Activated CD8-positive, alpha-beta T cell treated with anti-CD3 and anti-CD28 coated beads, Interleukin-2, amount 10 ng/mL, durations not matched to agents 7 days and 5 days (primary cell): ENCODE measurements at regions not wholly inside any gene's neighbourhood (a gene's known extent, or its start where the extent isn't known, plus 50 kb on each side); places are given as distances from the start of the nearest gene placed in this dataset.

Source experiments
- ATAC-seq: fragments of 150-1000 bp; cut with Tn5 transposase; one replicate; pipeline ENCODE4 v1.10.0; 2021; ENCODE audit warnings: moderate library complexity
- CTCF ChIA-PET: fragments of 350-600 bp; sonication (Branson Sonifier 250); formaldehyde crosslinking; loops from one replicate; lab custom pipeline; 2021; ENCODE audit warnings: antibody characterized with exemption; lab: Charles Lee
- POLR2A ChIA-PET: fragments of 350-600 bp; sonication (Branson Sonifier 250); formaldehyde crosslinking; loops from one replicate; lab custom pipeline; 2021; ENCODE audit warnings: antibody characterized with exemption; lab: Charles Lee
- DNase-seq: peaks from one replicate; pipeline ENCODE4 v3.0.0-alpha.2; 2020
- H3K27ac Mint-ChIP-seq: one replicate; pipeline ENCODE4 v1.8.0; 2021; ENCODE audit warnings: mild to moderate bottlenecking, mixed read lengths
- H3K27me3 Mint-ChIP-seq: one replicate; pipeline ENCODE4 v1.8.0; 2021; ENCODE audit warnings: low read depth, mixed read lengths
- H3K36me3 Mint-ChIP-seq: one replicate; pipeline ENCODE4 v1.8.0; 2021; ENCODE audit warnings: low read depth, mixed read lengths
- H3K4me1 Mint-ChIP-seq: one replicate; pipeline ENCODE4 v1.8.0; 2021; ENCODE audit warnings: low read depth, mixed read lengths
- H3K4me3 Mint-ChIP-seq: one replicate; pipeline ENCODE4 v1.8.0; 2021; ENCODE audit warnings: mild to moderate bottlenecking, mixed read lengths
- H3K9me3 Mint-ChIP-seq: one replicate; pipeline ENCODE4 v1.8.0; 2022; ENCODE audit warnings: mixed read lengths; ENCODE audit not compliant: insufficient read depth

DNA sequence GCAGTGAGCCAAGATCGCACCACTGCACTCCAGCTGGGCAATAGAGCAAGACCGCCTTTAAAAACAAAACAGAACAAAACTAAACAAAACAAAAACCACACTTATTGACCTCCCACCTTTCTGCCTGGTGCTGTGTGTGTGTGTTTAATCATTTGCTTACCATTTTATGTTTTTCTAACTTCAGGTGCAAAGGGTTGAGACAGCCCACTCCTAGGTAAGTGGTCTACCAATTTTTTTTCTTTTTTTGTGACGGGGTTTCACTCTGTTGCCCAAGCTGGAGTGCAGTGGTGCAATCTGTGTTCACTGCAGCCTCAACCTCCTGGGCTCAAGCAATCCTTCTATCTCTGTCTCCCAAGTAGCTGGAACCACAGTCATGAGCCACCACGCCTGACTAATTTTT, 65.8 kb downstream of the SALL1 start:
- ATAC-seq (no peak), DNase-seq (no peak)
- no peaks in the 10 kb centered on the region for H3K4me1 Mint-ChIP-seq
- ChIA-PET CTCF (no interaction called here), POLR2A (no interaction called here)
- no peaks in the 10 kb centered on the region for H3K9me3 Mint-ChIP-seq
- no peaks in the 10 kb centered on the region for H3K27me3 Mint-ChIP-seq
- H3K36me3 Mint-ChIP-seq, result no peaks in the 10 kb centered on the region
- H3K4me3 Mint-ChIP-seq, result no peak overlapping the region
- no peak overlapping the region for H3K27ac Mint-ChIP-seq

DNA sequence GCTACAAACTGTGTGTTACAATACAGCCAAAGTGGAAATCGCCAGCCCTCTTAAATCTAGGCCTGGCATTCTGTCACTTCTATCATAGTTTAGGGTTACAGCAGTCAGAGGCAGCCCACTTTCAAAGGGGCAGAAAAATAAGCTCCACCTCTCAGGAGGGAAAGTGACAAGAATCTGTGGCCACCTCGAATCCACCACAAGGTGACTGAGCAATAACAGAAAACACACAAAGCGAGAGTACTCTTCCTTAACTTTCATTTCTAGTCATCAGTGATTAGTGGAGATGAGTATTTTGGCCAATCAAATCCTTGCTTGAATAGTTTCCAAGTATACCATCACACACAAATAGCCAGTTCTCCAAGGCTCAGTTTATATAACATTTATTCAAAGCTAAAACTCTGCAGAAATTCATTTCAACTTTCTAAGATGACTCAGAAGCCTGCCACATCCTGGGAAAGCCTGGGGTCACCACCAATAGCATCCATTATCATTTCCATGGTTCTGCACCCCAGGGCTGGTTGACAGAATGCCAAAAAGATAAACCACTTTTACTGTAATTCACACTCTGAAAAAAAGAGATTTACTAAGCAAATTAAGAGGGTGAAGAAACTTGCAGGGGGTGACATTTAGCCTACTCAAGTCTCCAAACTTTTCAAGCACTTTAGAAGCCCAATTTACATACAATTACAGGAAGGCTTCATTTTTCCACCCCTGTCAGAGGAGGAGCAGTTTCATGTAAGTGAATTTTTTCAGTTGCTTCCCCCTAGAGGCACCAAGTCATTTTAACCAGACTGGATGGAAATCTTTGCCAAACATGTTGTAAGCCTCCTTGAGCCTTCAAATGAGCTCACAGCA, 66.8 kb downstream of the SALL1 start:
- DNase-seq, result no peak
- Mint-ChIP-seq H3K4me1 (no peaks in the 10 kb centered on the region), H3K4me3 (no peak overlapping the region), H3K36me3 (no peaks in the 10 kb centered on the region), H3K27ac (no peak overlapping the region), H3K27me3 (no peaks in the 10 kb centered on the region), H3K9me3 (no peaks in the 10 kb centered on the region)
- ChIA-PET CTCF (no interaction called here), POLR2A (no interaction called here)
- no peak for ATAC-seq

DNA sequence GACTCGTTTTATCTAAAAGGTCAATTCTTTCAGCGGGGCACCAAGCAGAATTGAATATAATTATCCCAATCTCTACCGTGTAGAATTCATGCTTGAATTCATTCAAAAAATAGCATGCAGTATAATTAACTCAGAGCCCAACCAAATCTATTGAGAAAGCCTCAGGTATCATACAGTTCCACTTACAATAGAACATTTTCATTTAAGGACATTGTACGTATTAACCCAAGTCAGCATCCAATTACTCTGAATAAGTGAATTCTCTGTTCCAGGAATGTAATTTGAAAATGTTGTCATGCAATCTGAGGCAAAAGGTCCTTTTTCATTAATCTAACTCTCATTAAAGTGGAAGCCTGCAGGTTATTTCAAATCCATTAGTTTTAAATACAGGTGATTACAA, 78.5 kb downstream of the SALL1 start:
- ATAC-seq (no peak), DNase-seq (no peak)
- Mint-ChIP-seq H3K27ac (no peak overlapping the region), H3K27me3 (no peaks in the 10 kb centered on the region), H3K36me3 (no peaks in the 10 kb centered on the region), H3K4me1 (no peaks in the 10 kb centered on the region), H3K9me3 (no peaks in the 10 kb centered on the region), H3K4me3 (no peak overlapping the region)
- POLR2A ChIA-PET, result no interaction called here
- CTCF ChIA-PET, result no interaction called here

DNA sequence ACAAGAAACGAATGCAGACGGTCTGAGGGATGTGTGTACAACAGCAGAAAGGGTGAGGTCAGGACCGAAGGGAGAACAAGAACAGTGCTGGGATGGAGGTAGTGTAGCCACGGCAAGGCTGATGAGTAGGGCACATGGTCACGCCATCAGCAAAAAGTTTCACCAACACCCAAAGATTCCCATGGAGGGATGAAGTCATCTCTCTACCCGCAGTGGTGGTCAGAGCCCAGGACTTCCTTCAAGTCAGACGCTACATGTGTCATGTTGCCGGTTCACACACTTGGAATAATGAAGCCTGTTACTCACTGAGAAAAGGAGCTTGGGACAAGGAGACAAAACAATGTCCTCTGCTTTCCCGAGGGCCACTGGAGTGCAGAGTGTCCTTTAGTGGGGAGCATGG, 79.7 kb downstream of the SALL1 start:
- no peaks in the 10 kb centered on the region for H3K27me3 Mint-ChIP-seq
- ChIA-PET CTCF (no interaction called here), POLR2A (no interaction called here)
- no peak for ATAC-seq
- H3K4me1 Mint-ChIP-seq, result no peaks in the 10 kb centered on the region
- no peaks in the 10 kb centered on the region for H3K9me3 Mint-ChIP-seq
- H3K27ac Mint-ChIP-seq, result no peak overlapping the region
- no peaks in the 10 kb centered on the region for H3K36me3 Mint-ChIP-seq
- DNase-seq, result no peak
- no peak overlapping the region for H3K4me3 Mint-ChIP-seq

DNA sequence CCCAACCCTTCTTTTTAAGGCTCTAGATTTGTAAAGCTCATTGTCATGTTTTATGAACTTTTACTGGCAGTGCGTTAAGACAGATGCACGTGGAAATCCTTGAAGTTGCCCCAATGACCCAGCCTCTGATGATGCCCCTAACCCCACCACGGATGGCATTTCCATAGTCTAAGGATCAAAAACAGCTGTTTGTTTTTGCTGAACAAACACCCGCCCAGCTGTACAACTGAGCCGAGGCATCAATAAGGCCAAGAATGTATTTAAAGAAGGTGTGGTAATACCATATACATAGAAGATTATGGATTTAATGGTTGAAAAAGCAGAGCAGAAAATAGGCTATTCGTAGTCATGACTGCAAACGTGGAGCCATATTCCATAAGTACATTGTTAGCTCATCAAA, 83.7 kb downstream of the SALL1 start:
- no peaks in the 10 kb centered on the region for H3K4me1 Mint-ChIP-seq
- DNase-seq (no peak), ATAC-seq (no peak)
- H3K27me3 Mint-ChIP-seq, result no peaks in the 10 kb centered on the region
- H3K9me3 Mint-ChIP-seq, result no peaks in the 10 kb centered on the region
- ChIA-PET POLR2A (no interaction called here), CTCF (no interaction called here)
- no peak overlapping the region for H3K4me3 Mint-ChIP-seq
- H3K36me3 Mint-ChIP-seq, result no peaks in the 10 kb centered on the region
- H3K27ac Mint-ChIP-seq, result no peak overlapping the region

DNA sequence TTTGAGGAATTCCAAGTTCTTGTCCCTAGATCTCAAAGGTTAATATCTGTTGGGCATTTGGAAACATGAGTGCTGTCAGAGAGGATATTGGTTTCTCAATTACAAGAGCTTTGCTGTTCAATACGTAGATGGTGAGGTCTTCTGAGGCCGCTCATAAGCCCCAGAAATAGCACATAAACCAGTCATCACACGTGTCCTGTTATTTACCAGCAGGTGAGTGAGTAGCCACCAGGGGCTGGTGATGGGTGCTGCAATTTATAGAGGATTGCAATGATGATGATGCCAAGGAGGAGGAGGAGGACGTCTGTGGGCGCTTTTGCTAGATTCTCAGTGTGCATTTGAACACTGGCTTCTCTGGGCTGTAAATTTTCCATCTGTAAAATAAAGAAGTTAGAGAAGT, 89.0 kb downstream of the SALL1 start:
- CTCF ChIA-PET, result no interaction called here
- POLR2A ChIA-PET, result no interaction called here
- ATAC-seq (no peak), DNase-seq (no peak)
- Mint-ChIP-seq H3K9me3 (no peaks in the 10 kb centered on the region), H3K36me3 (no peaks in the 10 kb centered on the region), H3K4me3 (no peak overlapping the region), H3K4me1 (no peaks in the 10 kb centered on the region), H3K27me3 (no peaks in the 10 kb centered on the region), H3K27ac (no peak overlapping the region)

DNA sequence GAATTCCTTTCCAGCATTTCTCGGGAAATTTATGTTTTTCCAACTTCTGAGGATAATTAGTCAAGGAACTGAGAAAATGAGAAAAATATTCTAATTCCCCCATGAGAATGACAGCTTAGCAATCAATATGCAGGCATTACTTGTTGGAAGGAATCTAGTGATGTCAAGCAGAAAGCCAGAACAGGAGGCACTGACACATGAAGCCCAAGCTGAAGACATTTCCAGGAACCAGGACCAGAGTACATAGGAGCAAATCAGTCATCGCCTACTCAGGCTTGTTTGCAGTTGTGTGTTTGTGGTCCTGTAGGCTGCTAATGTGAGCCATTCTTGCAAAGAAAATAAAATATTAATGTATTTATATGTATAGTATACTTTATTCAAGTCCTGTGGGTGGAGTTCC, 89.7 kb downstream of the SALL1 start:
- no peaks in the 10 kb centered on the region for H3K9me3 Mint-ChIP-seq
- H3K36me3 Mint-ChIP-seq, result no peaks in the 10 kb centered on the region
- ChIA-PET CTCF (no interaction called here), POLR2A (no interaction called here)
- H3K27ac Mint-ChIP-seq, result no peak overlapping the region
- no peaks in the 10 kb centered on the region for H3K4me1 Mint-ChIP-seq
- no peak overlapping the region for H3K4me3 Mint-ChIP-seq
- no peaks in the 10 kb centered on the region for H3K27me3 Mint-ChIP-seq
- ATAC-seq (no peak), DNase-seq (no peak)

DNA sequence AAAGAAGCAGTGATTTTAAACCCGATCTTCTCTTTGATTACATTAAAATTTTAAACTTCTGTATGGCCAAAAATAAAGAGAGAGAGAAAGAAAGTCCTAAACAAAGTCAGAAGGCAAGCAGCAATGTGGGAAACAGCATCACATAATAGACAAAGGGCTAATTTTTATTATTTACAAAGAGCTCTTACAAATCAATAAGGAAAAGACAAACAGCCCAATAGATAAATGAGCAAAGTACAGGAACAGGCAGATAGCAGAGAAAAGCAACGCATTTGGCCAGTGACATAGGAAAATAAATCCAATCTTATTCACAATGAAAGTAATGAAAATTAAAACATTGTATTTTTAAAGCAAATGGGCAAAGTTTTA, 93.1 kb downstream of the SALL1 start:
- no peak overlapping the region for H3K27ac Mint-ChIP-seq
- H3K36me3 Mint-ChIP-seq, result no peaks in the 10 kb centered on the region
- no peak overlapping the region for H3K4me3 Mint-ChIP-seq
- DNase-seq (no peak), ATAC-seq (no peak)
- H3K9me3 Mint-ChIP-seq, result no peaks in the 10 kb centered on the region
- CTCF ChIA-PET, result no interaction called here
- H3K4me1 Mint-ChIP-seq, result no peaks in the 10 kb centered on the region
- POLR2A ChIA-PET, result no interaction called here
- H3K27me3 Mint-ChIP-seq, result no peaks in the 10 kb centered on the region

DNA sequence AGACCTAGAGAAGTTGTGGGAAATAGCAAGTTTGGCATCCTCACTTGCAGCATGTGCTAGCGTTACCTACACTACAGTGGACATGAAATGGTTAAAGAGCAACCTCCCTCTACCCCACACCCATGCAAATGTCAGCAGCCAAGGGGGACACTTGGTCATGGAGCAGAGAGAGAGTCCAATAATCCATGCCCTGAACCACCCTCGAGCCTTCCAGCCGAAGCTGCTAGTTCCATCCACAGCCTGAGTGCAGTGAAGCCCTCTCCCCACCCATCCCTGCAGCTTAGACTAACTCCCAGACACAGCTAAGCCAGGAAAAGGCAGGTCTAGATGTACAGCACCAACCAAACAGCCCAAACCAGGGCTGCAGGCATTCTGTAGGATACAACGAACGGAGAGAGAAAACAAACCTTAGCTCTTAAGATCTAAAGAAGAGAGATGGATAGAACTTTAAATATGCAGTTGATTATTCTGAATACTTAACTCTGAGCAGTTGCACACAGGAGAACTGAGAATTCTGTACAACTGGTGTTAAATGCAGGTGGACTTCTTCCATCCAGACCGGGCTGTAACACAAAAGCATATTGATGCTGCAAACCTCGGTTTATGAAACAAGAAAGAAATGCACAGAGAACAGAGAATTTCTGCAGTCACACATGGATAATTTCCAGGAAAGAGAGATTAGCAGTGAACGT, 93.8 kb downstream of the SALL1 start:
- Mint-ChIP-seq H3K4me3 (no peak overlapping the region), H3K36me3 (no peaks in the 10 kb centered on the region), H3K27ac (no peak overlapping the region), H3K27me3 (no peaks in the 10 kb centered on the region), H3K4me1 (no peaks in the 10 kb centered on the region), H3K9me3 (no peaks in the 10 kb centered on the region)
- DNase-seq (no peak), ATAC-seq (no peak)
- ChIA-PET POLR2A (no interaction called here), CTCF (no interaction called here)

DNA sequence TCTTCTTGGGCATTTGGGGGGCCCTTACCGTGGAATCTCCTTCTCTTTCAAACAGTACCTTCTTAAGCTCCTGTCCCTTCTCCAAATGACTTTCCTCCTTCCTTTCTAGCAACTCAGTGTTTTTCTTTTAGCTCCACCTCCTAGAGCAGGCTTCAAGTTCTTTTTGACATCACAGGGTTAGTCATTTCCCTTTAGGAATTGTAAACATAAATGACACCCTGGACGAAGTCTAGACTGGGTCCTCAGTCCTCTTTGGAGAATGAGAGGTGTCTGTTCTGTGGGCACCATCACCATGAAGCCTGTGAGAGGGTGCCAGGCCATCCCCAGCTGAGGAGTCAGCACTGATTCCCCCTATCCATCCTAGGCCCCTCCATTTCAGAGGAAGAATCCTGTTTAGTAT, 94.7 kb downstream of the SALL1 start:
- no peaks in the 10 kb centered on the region for H3K4me1 Mint-ChIP-seq
- H3K9me3 Mint-ChIP-seq, result no peaks in the 10 kb centered on the region
- DNase-seq (no peak), ATAC-seq (no peak)
- ChIA-PET POLR2A (no interaction called here), CTCF (no interaction called here)
- H3K27me3 Mint-ChIP-seq, result peaks cover 1% of the 10 kb centered on the region
- H3K36me3 Mint-ChIP-seq, result no peaks in the 10 kb centered on the region
- H3K4me3 Mint-ChIP-seq, result no peak overlapping the region
- H3K27ac Mint-ChIP-seq, result no peak overlapping the region

DNA sequence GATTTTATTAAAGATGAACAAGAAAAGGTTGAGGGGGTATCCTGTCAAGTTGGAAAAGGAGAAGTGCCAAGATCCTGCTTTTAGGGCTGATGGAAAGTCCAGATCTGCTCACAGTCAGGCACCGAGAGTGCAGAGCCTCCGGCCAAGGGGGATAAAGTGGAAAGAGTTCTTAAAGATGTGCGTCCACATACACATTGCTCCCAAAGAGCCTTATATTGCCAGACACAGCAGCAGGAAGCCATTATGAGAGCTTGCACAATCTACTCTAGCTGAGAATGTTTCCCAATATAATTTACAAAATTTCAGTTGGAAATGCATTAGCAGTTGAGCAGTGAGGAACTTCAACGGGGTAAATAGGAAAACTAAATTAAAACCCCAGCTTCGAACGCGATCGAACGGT, 95.6 kb downstream of the SALL1 start:
- ChIA-PET CTCF (no interaction called here), POLR2A (no interaction called here)
- no peaks in the 10 kb centered on the region for H3K36me3 Mint-ChIP-seq
- H3K27ac Mint-ChIP-seq, result no peak overlapping the region
- DNase-seq, result no peak
- no peaks in the 10 kb centered on the region for H3K9me3 Mint-ChIP-seq
- ATAC-seq, result no peak
- H3K27me3 Mint-ChIP-seq, result peaks cover 1% of the 10 kb centered on the region
- no peak overlapping the region for H3K4me3 Mint-ChIP-seq
- no peaks in the 10 kb centered on the region for H3K4me1 Mint-ChIP-seq

DNA sequence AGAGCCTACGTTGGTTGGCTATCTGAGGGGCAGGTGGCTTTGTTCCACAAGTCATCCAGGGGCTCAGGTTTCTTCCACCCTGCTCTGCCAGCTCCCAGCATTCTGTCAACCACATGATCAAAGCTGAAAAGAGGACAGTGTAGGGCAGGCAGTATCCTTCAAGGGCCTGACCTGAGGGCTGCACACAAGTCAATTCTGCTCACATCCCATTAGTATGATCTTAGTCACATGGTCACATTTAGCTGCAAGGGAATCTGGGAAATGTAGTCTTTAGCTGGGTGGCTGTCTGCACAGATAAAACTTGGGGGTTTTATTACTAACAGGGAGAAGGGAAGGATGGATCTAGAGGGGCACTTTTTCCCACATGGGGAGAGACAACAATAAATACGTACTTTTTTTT, 97.3 kb downstream of the SALL1 start:
- no peak overlapping the region for H3K27ac Mint-ChIP-seq
- H3K9me3 Mint-ChIP-seq, result no peaks in the 10 kb centered on the region
- H3K27me3 Mint-ChIP-seq, result peaks cover 1% of the 10 kb centered on the region
- ChIA-PET POLR2A (no interaction called here), CTCF (no interaction called here)
- ATAC-seq, result no peak
- H3K4me3 Mint-ChIP-seq, result no peak overlapping the region
- H3K4me1 Mint-ChIP-seq, result no peaks in the 10 kb centered on the region
- no peak for DNase-seq
- no peaks in the 10 kb centered on the region for H3K36me3 Mint-ChIP-seq
